HG03460 (cell line): ENCODE measurements at regions not wholly inside any gene's neighbourhood (a gene's known extent, or its start where the extent isn't known, plus 50 kb on each side); places are given as distances from the start of the nearest gene placed in this dataset.

ENCODE experiments used
- ATAC-seq: cut with Tn5 transposase; IDR thresholded peaks from one replicate; pipeline ENCODE4 v1.9.1; 2021; ENCODE audit not compliant: unreplicated experiment

GRCh38 chr6:148082044-148082443 is 260.6 kb upstream of the SASH1 start:
- no peak for ATAC-seq

DNA sequence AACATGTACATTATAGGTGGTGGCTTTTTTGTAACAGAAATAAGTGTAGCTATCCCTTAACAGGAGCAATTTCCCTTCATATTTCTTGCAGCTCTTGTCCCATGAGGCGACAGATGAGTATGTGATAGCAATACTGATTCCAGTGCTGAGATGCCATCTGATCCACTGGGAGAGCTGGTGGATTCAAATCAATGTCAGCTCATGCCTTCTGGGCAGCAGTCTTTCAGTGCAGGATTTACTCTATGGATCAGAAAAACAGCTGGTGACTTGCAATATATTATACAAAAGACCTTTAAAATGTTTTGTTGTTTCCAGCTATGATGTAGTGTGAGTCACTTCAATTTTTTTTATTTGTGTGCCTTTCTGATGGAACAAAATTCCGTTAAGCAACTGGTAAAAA is 259.9 kb upstream of the SASH1 start:
- no peak for ATAC-seq

DNA sequence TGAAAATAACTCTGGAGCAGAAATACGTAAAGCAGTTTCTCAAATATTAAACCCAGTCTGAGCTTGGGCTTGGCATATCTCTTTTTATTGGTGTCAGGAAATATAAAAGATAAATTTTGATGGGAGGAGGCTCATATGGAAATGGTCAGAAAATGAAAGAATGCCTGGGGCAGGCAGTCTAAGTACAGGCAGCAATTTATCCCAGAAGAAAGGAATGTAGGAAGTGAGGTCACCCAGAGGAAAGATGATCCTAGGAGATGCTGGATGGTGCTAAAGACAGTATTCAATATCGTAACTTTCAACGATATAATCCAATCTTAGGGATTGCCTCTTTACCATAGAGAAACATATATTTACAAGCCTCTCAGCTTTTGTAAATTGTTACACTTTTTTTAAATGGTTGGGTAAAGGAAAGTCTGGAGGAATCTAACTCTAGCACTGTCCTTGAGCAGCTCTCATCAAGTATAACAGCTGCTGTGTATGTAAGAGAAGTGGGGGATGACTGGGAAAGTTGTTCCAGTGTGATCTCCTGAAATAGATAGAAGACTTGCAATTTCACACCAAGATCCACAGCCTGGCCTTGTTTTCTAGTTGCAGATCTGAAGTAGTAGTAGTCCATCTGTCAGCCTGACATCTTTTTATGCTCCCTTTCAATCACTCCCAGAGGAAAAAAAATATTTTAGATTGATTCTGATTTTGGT is 256.9 kb upstream of the SASH1 start:
- ATAC-seq, result no peak

DNA sequence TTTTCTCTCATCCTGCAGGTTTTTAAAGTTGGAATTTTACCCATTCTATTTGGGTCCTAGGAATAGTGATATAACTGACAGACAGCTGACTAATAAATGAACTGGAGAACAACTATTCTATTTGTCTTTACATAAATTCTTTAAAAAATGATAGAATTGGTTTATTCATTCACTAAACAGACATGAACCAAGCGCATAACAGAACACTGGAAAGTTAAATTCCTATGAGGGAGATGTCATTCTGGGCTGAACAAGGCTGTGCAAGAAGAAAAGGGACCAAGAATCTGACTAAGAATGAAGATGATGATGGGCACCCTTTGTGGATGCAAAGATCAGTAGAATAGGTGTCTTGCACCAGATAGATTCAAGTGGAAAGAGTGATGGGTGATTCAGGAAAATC is 256.3 kb upstream of the SASH1 start:
- no peak for ATAC-seq

DNA sequence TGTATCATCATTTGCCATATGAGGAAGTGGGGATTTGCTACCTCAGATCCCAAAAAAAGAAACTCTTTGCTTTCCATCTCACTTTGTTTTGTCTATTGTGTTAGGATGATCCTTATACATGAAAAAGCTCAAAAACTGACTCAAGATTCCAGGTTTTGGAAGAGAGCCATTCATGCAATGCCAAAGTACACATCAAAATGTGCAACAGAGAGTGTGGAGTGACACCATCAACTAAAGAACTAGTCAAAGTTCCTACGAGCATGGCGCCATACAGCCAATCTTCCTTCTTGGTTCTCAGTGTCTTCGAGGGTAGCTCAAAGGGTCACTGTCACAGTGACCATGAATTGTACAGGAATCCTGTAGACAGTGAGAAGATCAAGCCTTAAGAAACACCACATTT is 255.8 kb upstream of the SASH1 start:
- no peak for ATAC-seq

GRCh38 chr6:148087659-148088058 is 255.0 kb upstream of the SASH1 start:
- ATAC-seq, result no peak

DNA sequence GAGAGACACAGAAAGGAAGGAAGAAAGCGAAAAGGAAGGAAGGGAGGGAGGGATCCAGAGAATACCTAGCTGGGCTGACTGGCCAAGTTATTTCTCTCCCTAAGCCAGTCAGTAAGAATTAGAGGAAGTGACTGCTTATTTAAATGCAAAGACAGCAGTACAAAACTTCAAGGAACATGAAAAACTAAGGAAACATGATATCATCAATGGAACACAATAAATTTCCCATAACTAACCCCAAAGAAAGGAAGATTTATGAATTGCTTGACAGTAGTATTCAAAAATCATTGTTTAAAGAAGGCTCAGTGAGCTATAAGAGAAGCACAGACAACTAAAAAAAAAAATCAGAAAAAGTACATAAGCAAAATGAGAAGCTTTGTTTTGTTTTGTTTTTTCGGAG is 252.3 kb upstream of the SASH1 start:
- no peak for ATAC-seq

- ATAC-seq, result no peak
These were observed 251.2 kb upstream of the SASH1 start for GRCh38 chr6:148091394-148091793.

GRCh38 chr6:148103436-148103835 is 239.2 kb upstream of the SASH1 start:
- ATAC-seq, result no peak

- no peak for ATAC-seq
These were observed 238.5 kb upstream of the SASH1 start for GRCh38 chr6:148104131-148104530.

GRCh38 chr6:148105695-148106094 is 236.9 kb upstream of the SASH1 start:
- ATAC-seq, result no peak

DNA sequence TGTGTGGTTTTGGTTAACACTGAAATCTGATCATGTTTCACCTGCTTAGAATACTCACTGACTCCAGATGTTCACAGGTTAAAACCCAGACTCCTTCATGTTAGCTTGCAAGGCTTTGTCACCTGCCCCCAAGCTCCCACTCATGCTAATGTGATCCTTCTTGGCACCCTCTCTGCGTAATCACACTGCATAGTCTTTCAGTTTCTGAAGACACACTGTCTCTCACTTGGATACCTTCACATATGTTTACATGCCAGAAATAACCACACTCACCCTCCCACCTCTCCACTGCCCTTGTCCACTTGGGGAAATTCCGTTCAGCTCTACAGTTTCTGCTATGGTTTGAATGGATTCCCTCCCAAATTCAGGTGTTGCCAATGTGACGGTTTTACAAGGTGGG is 234.7 kb upstream of the SASH1 start:
- ATAC-seq, result no peak

DNA sequence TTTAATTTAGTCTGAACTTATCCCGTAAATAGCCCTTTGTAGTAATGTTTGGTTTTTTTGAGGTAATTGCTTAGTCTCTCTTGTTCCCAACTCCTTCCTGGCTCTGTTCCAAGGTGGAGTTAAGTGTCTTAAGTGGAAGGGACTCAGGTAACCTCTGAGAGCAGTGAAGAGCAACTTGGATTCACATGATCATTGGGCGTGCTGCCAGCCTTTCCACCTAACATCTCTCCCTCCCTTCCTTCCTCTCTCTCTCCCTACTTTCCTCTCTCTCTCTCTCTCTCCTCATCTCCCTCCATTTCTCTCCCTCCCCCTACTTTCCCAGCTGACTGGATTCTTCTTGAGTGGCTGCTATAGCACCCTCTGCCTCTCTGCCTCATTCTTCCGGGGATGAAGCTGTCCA is 232.9 kb upstream of the SASH1 start:
- no peak for ATAC-seq

GRCh38 chr6:148110925-148111324 is 231.7 kb upstream of the SASH1 start:
- ATAC-seq, result no peak

- ATAC-seq, result no peak
These were observed 229.8 kb upstream of the SASH1 start for GRCh38 chr6:148112851-148113319.

DNA sequence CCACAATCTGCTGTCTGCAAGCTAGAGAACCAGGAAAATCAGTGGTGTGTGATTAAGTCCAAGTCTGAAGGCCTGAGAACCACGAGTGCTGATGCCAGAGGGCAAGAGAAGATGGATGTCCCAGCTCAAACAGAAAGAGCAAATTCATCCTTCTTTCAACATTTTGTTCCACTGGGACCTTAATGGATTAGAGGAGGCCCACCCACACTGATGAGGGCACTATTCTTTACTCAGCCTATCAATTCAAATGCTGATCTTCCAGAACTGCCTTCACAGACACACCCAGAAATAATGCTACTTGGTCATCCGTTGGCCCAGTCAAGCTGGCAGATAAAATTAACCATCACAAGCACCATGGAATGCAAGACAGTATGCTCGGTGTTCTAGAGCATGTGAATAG is 226.6 kb upstream of the SASH1 start:
- ATAC-seq, result no peak

- no peak for ATAC-seq
These were observed 224.4 kb upstream of the SASH1 start for GRCh38 chr6:148118244-148118643.

DNA sequence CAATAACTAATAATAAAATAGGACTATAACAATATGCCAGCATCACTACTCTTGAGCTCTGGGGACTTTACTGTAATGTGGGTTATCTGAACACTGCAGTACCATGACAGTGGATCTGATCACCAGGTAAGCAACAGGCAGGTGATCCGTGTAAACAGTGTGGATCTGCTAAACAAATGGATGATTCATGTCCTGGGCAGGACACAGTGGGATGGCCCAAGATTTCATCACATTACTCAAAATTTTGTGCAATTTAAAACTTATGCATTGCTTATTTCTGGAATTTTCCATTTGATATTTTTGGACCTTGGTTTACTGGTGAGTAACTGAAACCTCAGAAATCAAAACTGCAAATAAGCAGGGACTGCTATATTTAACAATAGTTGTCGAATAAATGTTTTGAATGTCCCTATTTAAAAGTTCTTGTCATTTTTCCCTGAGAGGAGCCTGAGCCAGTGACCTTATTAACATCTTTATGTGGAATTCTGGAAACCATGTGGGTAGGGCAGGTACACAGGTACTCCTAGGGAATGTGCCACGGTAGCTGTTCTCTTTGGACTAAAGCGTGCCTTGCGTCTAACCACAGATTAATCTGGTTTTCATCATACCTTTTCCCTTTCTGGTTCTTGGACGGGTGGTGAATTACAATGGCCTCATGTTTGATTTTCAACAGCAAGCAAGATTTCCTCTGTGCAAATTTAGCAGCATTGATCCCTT is 214.5 kb upstream of the SASH1 start:
- ATAC-seq, result no peak

DNA sequence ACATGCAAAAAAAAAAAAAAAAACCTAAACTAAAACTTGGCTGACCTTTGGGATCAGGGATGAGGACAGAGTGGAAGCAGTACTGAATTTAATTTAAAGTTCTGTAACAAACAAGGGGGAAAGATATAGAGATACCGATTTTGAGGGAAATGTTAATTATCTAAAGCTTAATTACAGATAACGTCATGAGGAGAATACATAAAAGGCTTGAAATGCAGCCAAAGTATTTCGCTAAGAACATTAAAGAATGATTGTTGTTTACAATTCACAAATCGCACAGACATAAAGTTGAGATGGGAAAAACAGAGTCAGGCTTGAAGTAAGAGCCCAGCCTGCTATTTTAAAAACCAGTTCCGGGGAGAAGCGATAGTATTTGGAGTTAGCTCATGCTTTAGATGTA is 208.0 kb upstream of the SASH1 start:
- no peak for ATAC-seq

DNA sequence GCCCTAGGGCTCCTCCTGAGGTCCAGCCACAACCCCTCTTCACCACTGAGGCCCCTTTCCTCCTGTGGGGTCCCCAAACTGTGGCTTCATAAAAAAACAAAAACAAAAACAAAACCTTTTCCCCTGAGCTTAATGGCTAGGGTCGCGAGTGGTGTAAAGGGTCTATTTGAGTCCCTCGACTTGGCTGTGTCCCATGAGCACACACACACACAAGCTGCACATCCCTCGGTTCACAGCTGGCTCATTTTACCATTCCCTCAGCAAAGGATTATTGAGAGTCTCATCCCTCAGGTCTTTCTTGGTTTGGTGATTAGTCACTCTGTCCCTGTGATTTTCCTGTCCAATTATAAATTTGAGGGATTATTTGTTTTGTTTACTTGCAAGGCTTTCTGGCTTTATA is 206.1 kb upstream of the SASH1 start:
- no peak for ATAC-seq

DNA sequence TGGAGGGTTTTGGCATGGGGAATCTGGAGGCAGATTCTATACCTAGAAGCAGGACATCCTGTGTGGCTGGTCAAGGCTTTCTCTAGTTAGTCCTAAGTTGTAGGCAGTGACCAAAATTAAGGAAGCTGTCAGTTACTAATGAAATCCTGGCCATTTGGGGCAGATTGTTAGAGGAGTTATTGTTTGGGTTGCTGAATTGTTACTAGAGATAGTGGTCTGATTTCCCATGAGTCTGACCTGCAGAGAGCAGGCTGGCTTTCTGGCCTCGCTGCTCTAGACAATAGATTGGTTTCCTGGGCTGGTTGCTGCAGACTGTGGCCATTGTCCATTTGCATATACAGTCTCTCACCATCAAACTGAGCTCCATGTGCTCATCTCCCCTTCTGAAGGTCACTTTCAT is 205.0 kb upstream of the SASH1 start:
- no peak for ATAC-seq

GRCh38 chr6:148138573-148138972 is 204.1 kb upstream of the SASH1 start:
- ATAC-seq, result no peak
